NOMO-1 treated with dmso at 0.1 percent for 144 hours (cell line): ENCODE measurements at regions not wholly inside any gene's neighbourhood (a gene's known extent, or its start where the extent isn't known, plus 50 kb on each side); places are given as distances from the start of the nearest gene placed in this dataset.

Experiments used
- DNase-seq: peaks from one replicate; lab custom pipeline; 2025; ENCODE audit not compliant: unreplicated experiment; lab: John Stamatoyannopoulos, UW

DNA sequence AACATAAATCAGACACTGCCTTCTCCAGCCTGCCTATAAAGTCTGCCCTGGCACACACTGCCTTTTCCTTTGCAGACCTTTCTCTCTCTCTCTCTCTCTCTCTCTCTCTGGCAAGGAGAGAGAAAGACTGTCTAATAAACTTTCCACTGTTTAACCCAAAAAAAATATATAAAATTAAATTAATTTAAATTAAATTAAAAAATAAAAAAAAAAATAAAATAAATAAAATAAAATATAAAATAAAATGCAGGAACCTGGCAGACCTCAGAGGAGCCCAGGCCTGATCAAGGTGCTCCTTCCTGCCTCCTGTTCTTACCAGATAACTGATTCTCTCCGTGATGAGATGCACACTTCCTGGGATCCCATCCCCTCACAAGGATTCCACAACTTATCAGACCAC is 103.9 kb upstream of the VASH1 start:
- DNase-seq, result no peak

- no peak for DNase-seq
Measured at GRCh38 chr14:76657846-76658245, 103.4 kb upstream of the VASH1 start.

GRCh38 chr14:76662580-76662979 is 98.7 kb upstream of the VASH1 start:
- DNase-seq, result no peak

DNA sequence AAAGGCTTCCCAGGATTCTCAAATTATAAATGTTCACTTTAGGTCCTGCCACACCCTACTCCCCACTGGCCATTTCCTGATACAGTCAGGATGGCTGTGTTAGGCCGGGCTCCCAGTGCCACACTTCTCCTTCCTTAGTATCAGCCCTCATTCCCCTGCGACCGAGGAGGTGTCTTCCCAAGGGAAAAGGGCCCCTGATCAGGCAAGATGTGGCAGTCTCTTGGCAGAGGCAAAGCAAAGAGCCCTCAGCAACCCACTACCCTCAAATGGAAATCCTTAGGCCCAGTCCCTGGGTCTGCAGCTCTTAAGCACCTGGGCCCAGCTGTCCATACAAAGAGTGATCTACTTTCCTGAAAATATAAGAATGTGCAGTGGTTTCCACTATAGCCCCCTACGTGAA is 96.5 kb upstream of the VASH1 start:
- no peak for DNase-seq

GRCh38 chr14:76666746-76667145 is 94.5 kb upstream of the VASH1 start:
- DNase-seq, result no peak

GRCh38 chr14:76669770-76670169 is 91.5 kb upstream of the VASH1 start:
- no peak for DNase-seq

DNA sequence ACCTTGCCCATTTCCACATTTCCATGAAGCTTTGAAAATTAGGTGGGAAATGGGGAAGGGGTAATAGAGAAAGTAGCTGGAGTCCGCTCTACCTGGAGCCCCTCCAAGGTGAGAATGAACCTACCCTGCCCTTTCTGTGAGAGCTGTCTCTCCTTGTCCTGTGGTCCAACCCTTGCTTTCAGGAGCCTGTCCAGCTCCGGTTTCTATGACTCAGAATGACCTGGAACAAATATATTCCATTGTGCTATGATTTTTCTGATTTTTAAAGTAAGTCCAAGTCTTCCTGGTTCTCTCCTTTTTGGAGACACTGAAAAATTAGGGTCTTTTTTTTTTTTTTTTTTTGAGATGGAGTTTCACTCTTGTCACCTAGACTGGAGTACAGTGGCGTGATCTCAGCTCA is 89.1 kb upstream of the VASH1 start:
- no peak for DNase-seq

- DNase-seq, result no peak
Measured at GRCh38 chr14:76673261-76673660, 88.0 kb upstream of the VASH1 start.

- no peak for DNase-seq
Measured at GRCh38 chr14:76675046-76675445, 86.2 kb upstream of the VASH1 start.

DNA sequence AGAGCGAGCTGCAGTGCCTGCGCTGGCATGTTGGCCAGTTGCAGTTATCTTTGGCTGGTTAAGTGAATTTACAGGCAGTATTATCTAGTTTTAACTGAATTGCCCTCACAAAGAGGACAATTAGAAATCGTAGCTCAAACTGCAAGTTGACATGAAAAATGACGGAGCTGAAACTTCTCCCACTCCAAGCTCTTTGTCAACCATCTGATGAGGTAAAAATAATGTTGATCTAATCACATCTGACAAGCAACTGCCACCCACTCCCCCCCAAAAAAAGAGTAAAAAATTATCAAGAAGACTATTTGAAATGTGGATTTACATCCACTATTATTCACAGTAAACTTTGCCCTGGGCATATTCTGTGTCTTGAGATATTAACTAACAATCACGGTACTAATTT is 84.7 kb upstream of the VASH1 start:
- no peak for DNase-seq

DNA sequence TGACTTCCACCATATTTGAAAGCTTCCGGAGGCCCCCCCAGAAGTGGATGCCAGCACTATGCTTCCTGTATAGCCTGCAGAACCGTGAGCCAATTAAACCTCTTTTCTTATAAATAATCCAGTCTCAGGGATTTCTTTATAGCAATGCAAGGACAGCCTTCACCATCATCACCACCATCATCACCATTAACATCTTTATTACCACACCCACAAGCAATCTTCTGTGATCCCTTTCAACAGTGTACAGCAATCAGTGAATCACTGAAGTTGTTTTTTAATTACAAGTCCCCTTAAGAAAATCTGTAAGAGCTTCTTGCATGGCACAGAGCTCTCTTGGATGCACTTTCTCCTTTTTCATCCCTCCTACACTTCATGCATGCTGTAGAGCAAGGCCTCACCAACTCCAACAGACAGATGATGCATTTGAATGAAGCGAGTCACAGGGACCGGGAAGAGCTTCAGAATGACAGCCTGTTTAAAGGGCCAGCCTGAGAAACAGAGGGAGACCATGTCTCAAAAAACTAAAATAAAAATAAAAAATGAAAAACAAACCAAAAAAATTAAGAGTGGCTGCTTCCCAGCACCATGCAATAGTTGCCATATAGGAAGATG is 83.6 kb upstream of the VASH1 start:
- DNase-seq, result no peak

DNA sequence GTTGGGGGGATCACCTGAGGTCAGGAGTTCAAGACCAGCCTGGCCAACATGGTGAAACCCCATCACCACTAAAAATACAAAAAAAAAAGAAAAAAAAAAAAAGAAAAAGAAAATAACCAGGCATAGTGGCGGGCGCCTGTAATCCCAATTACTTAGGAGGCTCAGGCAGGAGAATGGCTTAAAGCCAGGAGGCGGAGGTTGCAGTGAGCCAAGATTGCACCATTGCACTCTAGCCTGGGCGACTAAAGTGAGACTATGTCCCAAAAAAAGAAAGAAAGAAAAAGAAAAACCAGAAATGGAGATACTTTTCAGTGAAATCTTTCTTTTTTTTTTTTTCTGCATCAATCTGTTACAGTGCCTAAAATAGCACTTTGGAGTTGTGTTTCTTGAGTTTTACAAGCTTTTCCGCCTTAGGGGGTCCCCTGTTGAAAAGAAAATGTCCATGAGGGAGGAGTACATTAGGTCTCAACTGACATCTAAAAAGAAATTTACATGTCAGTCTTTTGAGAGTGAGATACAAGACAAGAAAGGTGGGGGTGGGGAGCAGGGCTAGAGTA is 82.9 kb upstream of the VASH1 start:
- DNase-seq, result no peak

- no peak for DNase-seq
Measured at GRCh38 chr14:76682367-76682766, 78.9 kb upstream of the VASH1 start.

DNA sequence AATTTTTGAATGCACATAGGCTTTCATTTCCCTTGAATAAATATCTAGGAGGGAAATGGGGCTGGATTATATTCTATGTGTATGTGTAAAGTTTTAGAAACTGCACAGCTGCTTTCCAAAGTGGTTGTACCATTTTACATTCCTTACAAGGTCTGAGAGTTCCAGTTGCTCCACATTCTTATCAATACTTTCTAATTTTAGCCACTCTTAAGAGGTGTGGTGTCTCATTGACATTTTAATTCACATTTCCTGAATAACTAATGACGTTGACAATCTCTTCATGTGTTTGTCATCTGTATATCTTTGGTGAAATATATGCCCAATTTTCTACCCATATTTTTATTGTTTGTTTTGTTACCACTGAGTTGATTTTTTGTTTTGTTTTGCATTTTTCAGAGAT is 74.6 kb upstream of the VASH1 start:
- DNase-seq, result no peak

GRCh38 chr14:76687611-76688382 is 73.5 kb upstream of the VASH1 start:
- no peak for DNase-seq

- DNase-seq, result no peak
Measured at GRCh38 chr14:76688383-76688671, 72.9 kb upstream of the VASH1 start.

GRCh38 chr14:76690502-76691105 is 70.7 kb upstream of the VASH1 start:
- DNase-seq, result no peak

DNA sequence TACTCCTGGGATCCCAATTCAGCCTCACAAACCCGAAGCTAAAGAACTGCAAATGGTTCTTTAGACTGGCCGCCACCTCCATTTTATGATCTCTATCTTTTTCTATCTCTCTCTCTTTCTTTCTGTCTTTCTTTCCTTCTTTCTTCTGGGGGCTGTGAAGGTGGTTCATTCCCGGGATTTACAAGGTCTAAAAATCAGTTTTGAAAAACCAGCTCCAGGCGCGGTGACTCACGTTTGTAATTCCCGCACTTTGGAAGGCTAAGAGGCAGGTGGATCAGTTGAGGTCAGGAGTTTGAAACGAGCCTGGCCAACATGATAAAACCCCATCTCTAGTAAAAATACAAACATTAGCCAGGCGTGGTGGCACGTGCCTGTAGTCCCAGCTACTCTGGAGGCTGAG is 67.2 kb upstream of the VASH1 start:
- DNase-seq, result no peak

GRCh38 chr14:76695263-76695920 is 65.9 kb upstream of the VASH1 start:
- DNase-seq, result no peak

- no peak for DNase-seq
Measured at GRCh38 chr14:76696361-76696760, 64.9 kb upstream of the VASH1 start.

- no peak for DNase-seq
Measured at GRCh38 chr14:76696791-76697190, 64.5 kb upstream of the VASH1 start.
